GM21737 (cell line): ENCODE measurements at regions not wholly inside any gene's neighbourhood (a gene's known extent, or its start where the extent isn't known, plus 50 kb on each side); places are given as distances from the start of the nearest gene placed in this dataset.
"Not testable (repeated sequence)": the region's sequence is repeated elsewhere in the genome, so short reads cannot be mapped to it uniquely, and the experiment has no call there.

ENCODE experiments used
- ATAC-seq: cut with Tn5 transposase; IDR thresholded peaks from one replicate; pipeline ENCODE4 v1.9.1; 2021; ENCODE audit warnings: mild to moderate bottlenecking, moderate library complexity; ENCODE audit not compliant: unreplicated experiment

- ATAC-seq, result no peak
Observed at GRCh38 chr11:122023614-122024250, 92.3 kb downstream of the BLID start.

- no peak for ATAC-seq
Observed at GRCh38 chr11:122022646-122023045, 93.4 kb downstream of the BLID start.

GRCh38 chr11:122020902-122021301, 95.1 kb downstream of the BLID start:
- no peak for ATAC-seq

- ATAC-seq, result no peak
Observed at GRCh38 chr11:122019908-122020694, 95.9 kb downstream of the BLID start.

GRCh38 chr11:122007601-122008071, 108.4 kb downstream of the BLID start:
- ATAC-seq, result no peak

- no peak for ATAC-seq
Observed at GRCh38 chr11:122004446-122004845, 111.6 kb downstream of the BLID start.

- no peak for ATAC-seq
Observed at GRCh38 chr11:122002926-122003325, 113.1 kb downstream of the BLID start.

- no peak for ATAC-seq
Observed at GRCh38 chr11:122002047-122002446, 114.0 kb downstream of the BLID start.

- no peak for ATAC-seq
Observed at GRCh38 chr11:121999651-122000050, 116.4 kb downstream of the BLID start.

- no peak for ATAC-seq
Observed at GRCh38 chr11:121996574-121996973, 119.4 kb downstream of the BLID start.

GRCh38 chr11:121983901-121984300, 132.1 kb downstream of the BLID start:
- ATAC-seq, result no peak

- not testable (repeated sequence) for ATAC-seq
Observed at GRCh38 chr11:121977914-121978313, 138.1 kb downstream of the BLID start.

- ATAC-seq, result no peak
Observed at GRCh38 chr11:121968638-121969037, 147.4 kb downstream of the BLID start.

GRCh38 chr11:121967131-121967704, 148.8 kb downstream of the BLID start:
- ATAC-seq, result no peak

GRCh38 chr11:121965330-121965729, 150.7 kb downstream of the BLID start:
- no peak for ATAC-seq

- no peak for ATAC-seq
Observed at GRCh38 chr11:121964591-121964990, 151.4 kb downstream of the BLID start.

GRCh38 chr11:121963846-121964245, 152.2 kb downstream of the BLID start:
- ATAC-seq, result not testable (repeated sequence)

GRCh38 chr11:121961321-121961801, 154.7 kb downstream of the BLID start:
- no peak for ATAC-seq

GRCh38 chr11:121958971-121959325, 157.1 kb downstream of the BLID start:
- no peak for ATAC-seq

- no peak for ATAC-seq
Observed at GRCh38 chr11:121958323-121958970, 157.6 kb downstream of the BLID start.

GRCh38 chr11:121953122-121953521, 162.9 kb downstream of the BLID start:
- ATAC-seq, result no peak
